SJCRH30 (cell line): ENCODE measurements at regions not wholly inside any gene's neighbourhood (a gene's known extent, or its start where the extent isn't known, plus 50 kb on each side); places are given as distances from the start of the nearest gene placed in this dataset.

Source experiments
- DNase-seq, 2 experiments: peaks; one replicate each; pipeline ENCODE4 v3.0.0-alpha.2; 2015 to 2020
- H3K27ac ChIP-seq: fragments of 250-450 bp; sonication (Bioruptor Pico); 2 replicates; pipeline ENCODE4 v1.5.1; 2020; ENCODE audit warnings: mild to moderate bottlenecking, moderate library complexity
- H3K27me3 ChIP-seq: fragments of 250-450 bp; sonication (Bioruptor Pico); 2 replicates; pipeline ENCODE4 v1.5.1; 2020; ENCODE audit warnings: mild to moderate bottlenecking, moderate library complexity
- H3K36me3 ChIP-seq: fragments of 250-450 bp; sonication (Bioruptor Pico); 2 replicates; pipeline ENCODE4 v1.5.1; 2020; ENCODE audit warnings: mild to moderate bottlenecking, moderate library complexity
- H3K4me1 ChIP-seq: fragments of 250-450 bp; sonication (Bioruptor Pico); 2 replicates; pipeline ENCODE4 v1.5.1; 2020; ENCODE audit warnings: mild to moderate bottlenecking, moderate library complexity
- H3K4me3 ChIP-seq: fragments of 250-450 bp; sonication (Bioruptor Pico); 2 replicates; pipeline ENCODE4 v1.5.1; 2020; ENCODE audit warnings: mild to moderate bottlenecking, moderate library complexity
- H3K9me3 ChIP-seq: fragments of 250-450 bp; sonication (Bioruptor Pico); replicated peaks from 2 replicates; pipeline ENCODE4 v1.5.1; 2020; ENCODE audit warnings: mild to moderate bottlenecking, moderate library complexity

- Histone ChIP-seq H3K27ac (no peak overlapping the region), H3K9me3 (no peaks in the 10 kb centered on the region), H3K4me3 (no peak overlapping the region), H3K36me3 (no peaks in the 10 kb centered on the region), H3K27me3 (no peaks in the 10 kb centered on the region), H3K4me1 (no peaks in the 10 kb centered on the region)
- DNase-seq, result no peak
These were observed 509.2 kb upstream of the HS3ST1 start for GRCh38 chr4:11937941-11938340.

GRCh38 chr4:11931266-11931820 lies 502.6 kb upstream of the HS3ST1 start:
- H3K4me3 ChIP-seq, result no peak overlapping the region
- DNase-seq, result no peak
- no peaks in the 10 kb centered on the region for H3K27me3 ChIP-seq
- H3K36me3 ChIP-seq, result no peaks in the 10 kb centered on the region
- H3K4me1 ChIP-seq, result no peaks in the 10 kb centered on the region
- H3K9me3 ChIP-seq, result no peaks in the 10 kb centered on the region
- no peak overlapping the region for H3K27ac ChIP-seq

DNA sequence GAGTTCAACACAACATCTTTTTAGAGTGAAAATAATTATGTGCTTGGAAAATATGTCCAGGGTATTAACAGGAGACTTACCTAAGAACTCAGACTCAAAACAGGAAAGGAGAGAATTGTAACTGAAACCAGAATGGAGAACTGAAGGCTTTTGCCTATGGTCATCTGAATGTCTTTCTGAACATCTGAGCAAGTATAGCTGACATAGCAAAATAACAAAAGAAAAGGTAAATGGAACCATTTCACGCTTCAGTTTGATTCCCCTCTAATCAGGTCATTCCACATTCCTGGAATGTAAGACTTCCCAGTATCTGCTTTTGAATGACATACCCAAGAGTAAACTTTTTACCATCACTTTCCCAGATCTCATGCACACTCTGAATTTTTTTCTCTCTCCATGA lies 500.4 kb upstream of the HS3ST1 start:
- Histone ChIP-seq H3K36me3 (no peaks in the 10 kb centered on the region), H3K27me3 (no peaks in the 10 kb centered on the region), H3K4me3 (no peak overlapping the region), H3K9me3 (no peaks in the 10 kb centered on the region), H3K27ac (no peak overlapping the region), H3K4me1 (no peaks in the 10 kb centered on the region)
- DNase-seq, result no peak

DNA sequence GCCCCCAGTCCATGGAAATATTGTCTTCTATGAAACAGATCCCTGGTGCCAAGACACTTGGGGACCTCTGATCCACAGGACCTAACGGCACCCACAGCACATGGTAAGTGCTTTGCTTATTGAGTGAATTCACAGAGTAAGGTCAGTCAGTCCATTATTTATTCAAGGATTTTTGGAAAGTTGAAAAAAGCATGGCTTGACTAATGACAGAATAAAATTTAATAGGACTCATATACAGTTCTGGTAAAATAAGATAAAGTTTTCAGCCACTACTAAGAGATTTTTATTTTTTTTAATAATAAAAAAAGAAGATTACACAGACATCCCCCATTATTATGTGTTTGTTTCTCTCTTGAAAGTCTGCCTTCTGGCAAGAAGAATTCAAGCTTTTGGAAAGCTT lies 490.6 kb upstream of the HS3ST1 start:
- no peak overlapping the region for H3K27ac ChIP-seq
- no peaks in the 10 kb centered on the region for H3K4me1 ChIP-seq
- no peaks in the 10 kb centered on the region for H3K9me3 ChIP-seq
- H3K27me3 ChIP-seq, result 0 out of 2 replicates have a peak, but pooled peaks cover 3% of the 10 kb centered on the region
- no peak for DNase-seq
- no peaks in the 10 kb centered on the region for H3K36me3 ChIP-seq
- no peak overlapping the region for H3K4me3 ChIP-seq

- no peak overlapping the region for H3K4me3 ChIP-seq
- no peaks in the 10 kb centered on the region for H3K4me1 ChIP-seq
- H3K27ac ChIP-seq, result no peak overlapping the region
- no peak for DNase-seq
- no peaks in the 10 kb centered on the region for H3K36me3 ChIP-seq
- 0 out of 2 replicates have a peak, but pooled peaks cover 3% of the 10 kb centered on the region for H3K27me3 ChIP-seq
- no peaks in the 10 kb centered on the region for H3K9me3 ChIP-seq
These were observed 485.7 kb upstream of the HS3ST1 start for GRCh38 chr4:11914406-11914805.

- DNase-seq, result no peak
- Histone ChIP-seq H3K27ac (no peak overlapping the region), H3K4me1 (no peaks in the 10 kb centered on the region), H3K4me3 (no peak overlapping the region), H3K36me3 (no peaks in the 10 kb centered on the region), H3K9me3 (no peaks in the 10 kb centered on the region), H3K27me3 (0 out of 2 replicates have a peak, but pooled peaks cover 3% of the 10 kb centered on the region)
These were observed 484.2 kb upstream of the HS3ST1 start for GRCh38 chr4:11912886-11913285.

DNA sequence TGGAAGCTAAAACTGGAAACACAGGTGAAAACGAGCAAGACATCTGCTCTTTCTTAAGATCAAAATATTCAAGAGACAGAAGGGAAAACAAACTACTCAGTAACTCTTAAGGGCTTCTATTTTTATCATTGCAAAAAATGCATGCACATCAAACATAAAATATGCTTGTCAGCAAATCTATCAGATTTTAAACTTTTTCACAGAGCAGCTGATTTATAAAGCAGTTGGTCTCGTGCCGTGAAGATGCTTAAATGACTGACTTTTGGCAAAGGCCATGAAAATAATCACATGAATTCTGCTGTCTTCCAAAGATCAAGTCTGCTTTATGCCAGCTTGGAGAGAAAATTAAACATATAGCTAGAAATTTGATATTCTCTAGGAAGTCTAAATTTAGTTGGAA lies 482.1 kb upstream of the HS3ST1 start:
- H3K27ac ChIP-seq, result no peak overlapping the region

DNA sequence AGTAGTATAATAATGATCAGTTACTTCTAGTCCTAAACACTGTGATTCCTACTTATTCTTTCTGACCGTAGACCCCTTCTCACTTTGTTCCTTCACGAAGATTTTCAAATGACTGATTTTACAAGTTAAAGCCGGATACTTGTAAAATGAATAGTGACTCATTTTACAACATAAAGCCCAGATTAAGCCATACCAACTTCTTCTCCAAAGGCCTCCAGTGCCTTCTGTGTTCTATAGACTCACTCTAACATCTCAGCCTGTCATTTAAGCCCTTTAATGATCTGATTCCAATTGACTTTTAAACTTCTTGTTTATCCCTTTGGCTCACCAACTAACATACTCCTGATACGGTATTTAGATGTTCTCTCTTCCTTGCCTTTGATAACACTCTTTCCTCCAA lies 480.0 kb upstream of the HS3ST1 start:
- Histone ChIP-seq H3K27ac (no peak overlapping the region), H3K4me3 (no peak overlapping the region), H3K27me3 (0 out of 2 replicates have a peak, but pooled peaks cover 3% of the 10 kb centered on the region), H3K36me3 (no peaks in the 10 kb centered on the region), H3K9me3 (no peaks in the 10 kb centered on the region), H3K4me1 (no peaks in the 10 kb centered on the region)
- DNase-seq, result no peak

More for the DNA sequence above, 482.1 kb upstream of the HS3ST1 start:
- Histone ChIP-seq H3K36me3 (no peaks in the 10 kb centered on the region), H3K27me3 (0 out of 2 replicates have a peak, but pooled peaks cover 3% of the 10 kb centered on the region), H3K4me1 (no peaks in the 10 kb centered on the region), H3K4me3 (no peak overlapping the region), H3K9me3 (no peaks in the 10 kb centered on the region)
- DNase-seq, result no peak

DNA sequence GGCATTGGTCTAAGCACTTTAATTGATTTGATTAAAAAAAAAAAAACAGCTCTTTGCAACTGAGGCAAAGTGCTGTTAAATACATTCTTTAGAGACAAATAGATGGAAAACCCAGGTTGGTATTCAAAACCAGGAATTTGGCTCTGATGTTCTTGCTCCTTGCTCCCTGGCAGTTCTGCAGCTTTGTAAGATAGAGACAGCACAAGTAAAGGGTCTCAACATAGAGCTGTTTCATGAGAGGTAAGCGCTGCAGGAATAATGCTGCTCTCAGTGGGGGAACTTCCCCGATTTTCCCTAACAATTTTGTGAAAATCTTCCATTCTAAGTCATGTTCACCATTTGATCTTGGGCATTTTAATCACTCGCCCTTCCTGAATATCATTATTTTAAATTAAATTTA lies 479.5 kb upstream of the HS3ST1 start:
- H3K4me3 ChIP-seq, result no peak overlapping the region
- 0 out of 2 replicates have a peak, but pooled peaks cover 3% of the 10 kb centered on the region for H3K27me3 ChIP-seq
- no peaks in the 10 kb centered on the region for H3K36me3 ChIP-seq
- no peaks in the 10 kb centered on the region for H3K4me1 ChIP-seq
- DNase-seq, result no peak
- no peaks in the 10 kb centered on the region for H3K9me3 ChIP-seq
- H3K27ac ChIP-seq, result no peak overlapping the region

GRCh38 chr4:11904846-11905739 lies 476.4 kb upstream of the HS3ST1 start:
- Histone ChIP-seq H3K9me3 (no peaks in the 10 kb centered on the region), H3K4me1 (no peaks in the 10 kb centered on the region), H3K27ac (no peak overlapping the region), H3K36me3 (no peaks in the 10 kb centered on the region), H3K27me3 (no peaks in the 10 kb centered on the region), H3K4me3 (no peak overlapping the region)
- no peak for DNase-seq

DNA sequence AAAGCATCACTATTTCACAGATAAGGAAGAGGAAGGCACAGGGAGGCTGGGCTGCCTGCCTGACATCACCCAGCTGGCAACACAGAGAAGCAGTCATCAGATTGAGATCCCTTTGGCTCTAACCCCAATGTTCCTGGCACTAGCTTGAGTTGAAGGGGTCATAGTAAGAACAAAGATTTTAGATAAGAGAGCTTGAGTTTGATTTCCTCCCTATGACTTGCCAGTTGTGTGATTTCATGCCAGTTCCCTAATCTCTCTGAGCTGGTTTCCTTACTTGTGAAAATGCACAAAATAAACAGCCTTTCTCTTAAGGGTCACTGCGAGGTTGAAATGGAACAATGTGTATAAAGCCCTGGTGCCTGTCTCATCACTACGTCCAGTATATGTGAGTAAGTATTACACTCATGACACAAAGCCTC lies 475.4 kb upstream of the HS3ST1 start:
- Histone ChIP-seq H3K27me3 (no peaks in the 10 kb centered on the region; the same call in 1 of the 2 replicates), H3K36me3 (no peaks in the 10 kb centered on the region), H3K4me1 (no peaks in the 10 kb centered on the region), H3K9me3 (no peaks in the 10 kb centered on the region), H3K27ac (no peak overlapping the region), H3K4me3 (no peak overlapping the region)
- no peak for DNase-seq

GRCh38 chr4:11901089-11901488 lies 472.4 kb upstream of the HS3ST1 start:
- Histone ChIP-seq H3K36me3 (no peaks in the 10 kb centered on the region), H3K4me1 (no peaks in the 10 kb centered on the region), H3K9me3 (no peaks in the 10 kb centered on the region), H3K27ac (no peak overlapping the region), H3K27me3 (no peaks in the 10 kb centered on the region; the same call in 1 of the 2 replicates), H3K4me3 (no peak overlapping the region)
- no peak for DNase-seq

DNA sequence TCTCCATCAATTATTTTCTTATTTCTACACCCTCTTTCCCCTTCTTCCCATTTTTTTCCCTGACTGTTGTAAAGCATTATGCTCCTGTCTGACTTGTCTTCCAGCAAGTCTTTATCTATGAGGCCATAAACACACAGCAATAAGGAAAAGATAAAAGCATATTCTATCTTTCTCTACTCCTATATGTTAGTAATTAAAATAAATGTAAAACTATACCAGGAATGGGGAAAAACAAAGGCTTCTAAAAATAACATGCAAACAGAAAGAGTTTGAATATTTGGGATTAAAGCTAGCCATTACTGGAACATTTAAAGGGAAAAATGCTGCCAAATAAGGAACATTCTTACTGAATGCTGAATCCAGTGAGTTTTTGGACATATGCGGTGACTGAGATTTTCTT lies 471.7 kb upstream of the HS3ST1 start:
- no peaks in the 10 kb centered on the region for H3K9me3 ChIP-seq
- no peak overlapping the region for H3K27ac ChIP-seq
- no peaks in the 10 kb centered on the region for H3K36me3 ChIP-seq
- DNase-seq, result no peak
- no peaks in the 10 kb centered on the region for H3K4me1 ChIP-seq
- H3K4me3 ChIP-seq, result no peak overlapping the region
- H3K27me3 ChIP-seq, result no peaks in the 10 kb centered on the region; the same call in 1 of the 2 replicates

- Histone ChIP-seq H3K36me3 (no peaks in the 10 kb centered on the region), H3K9me3 (no peaks in the 10 kb centered on the region), H3K4me3 (no peak overlapping the region), H3K27me3 (no peaks in the 10 kb centered on the region; the same call in 1 of the 2 replicates), H3K27ac (no peak overlapping the region), H3K4me1 (no peaks in the 10 kb centered on the region)
- DNase-seq, result no peak
These were observed 470.1 kb upstream of the HS3ST1 start for GRCh38 chr4:11898796-11899195.

- Histone ChIP-seq H3K4me3 (no peak overlapping the region), H3K27me3 (no peaks in the 10 kb centered on the region; the same call in 1 of the 2 replicates), H3K36me3 (no peaks in the 10 kb centered on the region), H3K9me3 (no peaks in the 10 kb centered on the region), H3K4me1 (no peaks in the 10 kb centered on the region), H3K27ac (no peak overlapping the region)
- no peak for DNase-seq
These were observed 467.1 kb upstream of the HS3ST1 start for GRCh38 chr4:11895766-11896165.
